NB4 (cell line): ENCODE measurements at regions not wholly inside any gene's neighbourhood (a gene's known extent, or its start where the extent isn't known, plus 50 kb on each side); places are given as distances from the start of the nearest gene placed in this dataset.

Source experiments
- DNase-seq: peaks from one replicate; pipeline ENCODE4 v3.0.0; 2010; ENCODE audit warnings: low read depth
- H3K4me3 ChIP-seq: one replicate; pipeline ENCODE4 v1.5.1; 2011; ENCODE audit warnings: mild to moderate bottlenecking, low read depth, low read length, moderate library complexity
- CTCF ChIP-seq: IDR thresholded peaks from one replicate; pipeline ENCODE4 v1.5.1; 2012; ENCODE audit warnings: low read depth, low read length
- MAX ChIP-seq: IDR thresholded peaks from 2 replicates; pipeline ENCODE4 v1.6.1; 2011; ENCODE audit warnings: low read depth, low read length
- MYC ChIP-seq: IDR thresholded peaks from 2 replicates; pipeline ENCODE4 v1.6.1; 2011; ENCODE audit warnings: low read depth, low read length
- POLR2A ChIP-seq: IDR thresholded peaks from 2 replicates; pipeline ENCODE4 v1.6.1; 2011; ENCODE audit warnings: mild to moderate bottlenecking; ENCODE audit not compliant: insufficient read length; ENCODE audit errors: extremely low read depth

GRCh38 chr5:67427850-67428298 lies 231.3 kb upstream of the CD180 start:
- H3K4me3 ChIP-seq: no peak overlapping the region
- DNase-seq: no peak
- TF ChIP-seq MAX (no peak), MYC (no peak), CTCF (no peak), POLR2A (no peak)

- H3K4me3 ChIP-seq: no peak overlapping the region
- TF ChIP-seq MAX: no peak
- no peak for TF ChIP-seq MYC
- TF ChIP-seq CTCF: no peak
- no peak for TF ChIP-seq POLR2A
- no peak for DNase-seq
Observed at GRCh38 chr5:67426961-67427849, 230.6 kb upstream of the CD180 start.

- TF ChIP-seq POLR2A: no peak
- no peak for TF ChIP-seq MAX
- TF ChIP-seq MYC: no peak
- no peak for TF ChIP-seq CTCF
- no peak overlapping the region for H3K4me3 ChIP-seq
- no peak for DNase-seq
Observed at GRCh38 chr5:67425514-67425913, 228.9 kb upstream of the CD180 start.

- TF ChIP-seq MAX (no peak), CTCF (no peak), MYC (no peak), POLR2A (no peak)
- H3K4me3 ChIP-seq: no peak overlapping the region
Observed at GRCh38 chr5:67417839-67418238, 221.2 kb upstream of the CD180 start.

GRCh38 chr5:67416986-67417385 lies 220.4 kb upstream of the CD180 start:
- H3K4me3 ChIP-seq: no peak overlapping the region
- no peak for DNase-seq
- TF ChIP-seq MYC (no peak), CTCF (no peak), POLR2A (no peak), MAX (no peak)

More at GRCh38 chr5:67417839-67418238, 221.2 kb upstream of the CD180 start:
- no peak for DNase-seq
